PC-3 (cell line): ENCODE measurements at regions not wholly inside any gene's neighbourhood (a gene's known extent, or its start where the extent isn't known, plus 50 kb on each side); places are given as distances from the start of the nearest gene placed in this dataset.
A peak's percentile ranks its signal among the peaks of the same experiment; 100 is the strongest.

ENCODE experiments used
- CTCF ChIP-seq: fragments of 300-600 bp; sonication (generic); conservative IDR thresholded peaks from 2 replicates; pipeline ENCODE4 v1.5.1; 2017; ENCODE audit warnings: antibody characterized with exemption, low read depth, mild to moderate bottlenecking, low read length
- EZH2phosphoT487 ChIP-seq: fragments of 300-600 bp; sonication (generic); IDR thresholded peaks from 2 replicates; pipeline ENCODE4 v1.6.1; 2018; ENCODE audit warnings: mild to moderate bottlenecking, antibody characterized with exemption, low read length, borderline replicate concordance

GRCh38 chr1:239008568-239008967 lies 377.8 kb upstream of the CHRM3 start:
- no peak for TF ChIP-seq EZH2phosphoT487
- TF ChIP-seq CTCF, result peak; percentile 50
